ENCODE measurements at regions not wholly inside any gene's neighbourhood (a gene's known extent, or its start where the extent isn't known, plus 50 kb on each side); places are given as distances from the start of the nearest gene placed in this dataset.

DNA sequence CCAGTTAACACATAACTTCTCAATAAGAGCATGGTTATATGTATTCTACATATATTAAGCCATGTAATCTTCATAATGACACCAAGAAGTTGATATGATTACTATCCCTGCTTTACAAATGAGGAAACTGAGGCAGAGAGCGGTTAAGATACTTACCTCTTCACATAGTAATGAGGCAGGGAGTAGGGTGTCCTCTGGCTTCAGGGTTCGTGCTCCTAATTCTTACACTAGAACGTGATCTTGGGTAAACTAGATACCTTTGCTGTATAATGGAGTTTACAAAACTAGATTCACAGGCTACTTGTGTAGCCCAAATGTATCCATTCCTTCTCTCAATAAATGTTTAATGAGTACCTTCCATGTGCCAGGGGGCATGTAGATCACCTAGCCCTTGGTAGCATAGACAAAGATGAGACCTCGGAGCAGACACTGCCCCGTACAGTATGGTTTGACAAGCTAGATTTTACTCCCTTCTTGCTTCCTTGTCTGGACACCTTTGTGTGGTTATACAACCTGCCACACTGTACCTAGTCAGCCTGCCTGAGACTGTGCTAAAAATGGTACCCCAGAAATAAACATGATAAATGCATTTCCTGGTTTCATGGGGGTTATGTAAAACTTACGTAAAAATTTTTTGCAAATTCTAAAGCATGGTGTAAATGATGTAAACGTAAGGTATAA is 991.8 kb downstream of the VRK1 start:
- TF ChIP-seq, protein P1, sequence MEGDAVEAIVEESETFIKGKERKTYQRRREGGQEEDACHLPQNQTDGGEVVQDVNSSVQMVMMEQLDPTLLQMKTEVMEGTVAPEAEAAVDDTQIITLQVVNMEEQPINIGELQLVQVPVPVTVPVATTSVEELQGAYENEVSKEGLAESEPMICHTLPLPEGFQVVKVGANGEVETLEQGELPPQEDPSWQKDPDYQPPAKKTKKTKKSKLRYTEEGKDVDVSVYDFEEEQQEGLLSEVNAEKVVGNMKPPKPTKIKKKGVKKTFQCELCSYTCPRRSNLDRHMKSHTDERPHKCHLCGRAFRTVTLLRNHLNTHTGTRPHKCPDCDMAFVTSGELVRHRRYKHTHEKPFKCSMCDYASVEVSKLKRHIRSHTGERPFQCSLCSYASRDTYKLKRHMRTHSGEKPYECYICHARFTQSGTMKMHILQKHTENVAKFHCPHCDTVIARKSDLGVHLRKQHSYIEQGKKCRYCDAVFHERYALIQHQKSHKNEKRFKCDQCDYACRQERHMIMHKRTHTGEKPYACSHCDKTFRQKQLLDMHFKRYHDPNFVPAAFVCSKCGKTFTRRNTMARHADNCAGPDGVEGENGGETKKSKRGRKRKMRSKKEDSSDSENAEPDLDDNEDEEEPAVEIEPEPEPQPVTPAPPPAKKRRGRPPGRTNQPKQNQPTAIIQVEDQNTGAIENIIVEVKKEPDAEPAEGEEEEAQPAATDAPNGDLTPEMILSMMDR (IDR thresholded peaks at IDR 0.05) = no peak
- no peak for TF ChIP-seq ZFX (IDR thresholded peaks at IDR 0.05; ENCODE audit: borderline replicate concordance)
